ENCODE measurements at regions not wholly inside any gene's neighbourhood (a gene's known extent, or its start where the extent isn't known, plus 50 kb on each side); places are given as distances from the start of the nearest gene placed in this dataset.

- no peak for ATAC-seq
- H3K4me1 Mint-ChIP-seq, result no peaks in the 10 kb centered on the region
Observed at GRCh38 chr21:19704832-19705231, 1293.4 kb upstream of the NCAM2 start.

GRCh38 chr21:19712441-19712840, 1285.8 kb upstream of the NCAM2 start:
- Mint-ChIP-seq H3K27ac (no peak overlapping the region), H3K4me3 (no peak overlapping the region), H3K4me1 (no peaks in the 10 kb centered on the region), H3K27me3 (no peaks in the 10 kb centered on the region), H3K36me3 (ENCODE audit: low read depth) (no peaks in the 10 kb centered on the region), H3K9me3 (peaks cover 32% of the 10 kb centered on the region)
- DNase-seq, result no peak
- ATAC-seq, result no peak

More at GRCh38 chr21:19704832-19705231, 1293.4 kb upstream of the NCAM2 start:
- Mint-ChIP-seq H3K36me3 (ENCODE audit: low read depth) (no peaks in the 10 kb centered on the region), H3K27me3 (no peaks in the 10 kb centered on the region), H3K9me3 (peaks cover 24% of the 10 kb centered on the region), H3K27ac (no peak overlapping the region), H3K4me3 (no peak overlapping the region)
- no peak for DNase-seq

DNA sequence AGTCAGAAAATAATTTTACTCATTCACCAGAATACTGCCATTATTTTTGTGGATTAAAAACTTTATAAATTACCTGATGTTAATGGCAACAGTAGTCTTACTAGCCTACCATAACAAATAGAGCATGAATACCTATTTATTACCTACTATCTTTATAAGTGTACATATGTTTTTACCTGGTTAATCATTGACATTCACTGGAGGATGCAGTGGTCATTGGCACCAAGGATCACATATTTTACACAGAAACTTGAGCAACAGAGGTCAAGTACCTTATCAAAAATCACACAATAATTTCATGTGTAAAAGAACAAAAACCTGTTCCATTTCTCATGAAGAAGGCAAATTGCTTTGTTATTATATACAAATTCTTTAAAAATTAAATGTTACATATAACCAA, 1284.9 kb upstream of the NCAM2 start:
- DNase-seq (no peak), ATAC-seq (no peak)
- Mint-ChIP-seq H3K9me3 (peaks cover 32% of the 10 kb centered on the region), H3K4me3 (no peak overlapping the region), H3K27ac (no peak overlapping the region), H3K4me1 (no peaks in the 10 kb centered on the region), H3K36me3 (ENCODE audit: low read depth) (no peaks in the 10 kb centered on the region), H3K27me3 (no peaks in the 10 kb centered on the region)

GRCh38 chr21:19724081-19724480, 1274.1 kb upstream of the NCAM2 start:
- Mint-ChIP-seq H3K27ac (no peak overlapping the region), H3K27me3 (no peaks in the 10 kb centered on the region), H3K4me3 (no peak overlapping the region), H3K4me1 (no peaks in the 10 kb centered on the region), H3K36me3 (ENCODE audit: low read depth) (no peaks in the 10 kb centered on the region), H3K9me3 (peaks cover 4% of the 10 kb centered on the region)
- ATAC-seq (no peak), DNase-seq (no peak)

- no peaks in the 10 kb centered on the region for H3K36me3 Mint-ChIP-seq (ENCODE audit: low read depth)
- H3K27me3 Mint-ChIP-seq, result no peaks in the 10 kb centered on the region
- ATAC-seq (no peak), DNase-seq (no peak)
- H3K9me3 Mint-ChIP-seq, result peaks cover 8% of the 10 kb centered on the region
- H3K4me1 Mint-ChIP-seq, result no peaks in the 10 kb centered on the region
- H3K4me3 Mint-ChIP-seq, result no peak overlapping the region
- no peak overlapping the region for H3K27ac Mint-ChIP-seq
Observed at GRCh38 chr21:19731251-19731650, 1267.0 kb upstream of the NCAM2 start.

GRCh38 chr21:19759836-19760235, 1238.4 kb upstream of the NCAM2 start:
- DNase-seq (no peak), ATAC-seq (no peak)
- Mint-ChIP-seq H3K36me3 (ENCODE audit: low read depth) (no peaks in the 10 kb centered on the region), H3K9me3 (peaks cover 7% of the 10 kb centered on the region), H3K4me3 (no peak overlapping the region), H3K27ac (no peak overlapping the region), H3K4me1 (no peaks in the 10 kb centered on the region), H3K27me3 (no peaks in the 10 kb centered on the region)

- DNase-seq (no peak), ATAC-seq (no peak)
- H3K4me3 Mint-ChIP-seq, result no peak overlapping the region
- H3K9me3 Mint-ChIP-seq, result peaks cover 16% of the 10 kb centered on the region
- no peaks in the 10 kb centered on the region for H3K4me1 Mint-ChIP-seq
- H3K27ac Mint-ChIP-seq, result no peak overlapping the region
- H3K36me3 Mint-ChIP-seq (ENCODE audit: low read depth), result no peaks in the 10 kb centered on the region
- no peaks in the 10 kb centered on the region for H3K27me3 Mint-ChIP-seq
Observed at GRCh38 chr21:19767546-19767945, 1230.7 kb upstream of the NCAM2 start.

DNA sequence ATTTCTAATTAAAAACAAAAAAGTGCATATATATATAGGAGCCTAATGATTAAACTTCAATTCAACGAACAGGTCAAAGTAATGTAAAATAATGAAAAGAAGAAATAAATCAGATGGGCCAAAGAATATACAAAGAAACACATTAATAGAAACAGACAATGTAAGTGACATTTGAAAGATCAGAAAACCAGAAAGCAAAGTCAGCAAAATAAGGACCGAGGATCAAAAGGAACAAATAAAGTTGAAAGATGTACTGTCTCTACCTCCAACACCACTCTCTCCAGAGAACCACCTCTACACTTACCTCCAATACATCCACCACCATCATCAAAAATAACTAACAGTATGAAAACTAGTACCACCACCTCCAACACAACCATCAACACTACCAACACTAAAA, 1226.3 kb upstream of the NCAM2 start:
- Mint-ChIP-seq H3K4me1 (no peaks in the 10 kb centered on the region), H3K27me3 (no peaks in the 10 kb centered on the region), H3K36me3 (ENCODE audit: low read depth) (no peaks in the 10 kb centered on the region), H3K9me3 (peaks cover 13% of the 10 kb centered on the region), H3K4me3 (no peak overlapping the region), H3K27ac (no peak overlapping the region)
- ATAC-seq (no peak), DNase-seq (no peak)

DNA sequence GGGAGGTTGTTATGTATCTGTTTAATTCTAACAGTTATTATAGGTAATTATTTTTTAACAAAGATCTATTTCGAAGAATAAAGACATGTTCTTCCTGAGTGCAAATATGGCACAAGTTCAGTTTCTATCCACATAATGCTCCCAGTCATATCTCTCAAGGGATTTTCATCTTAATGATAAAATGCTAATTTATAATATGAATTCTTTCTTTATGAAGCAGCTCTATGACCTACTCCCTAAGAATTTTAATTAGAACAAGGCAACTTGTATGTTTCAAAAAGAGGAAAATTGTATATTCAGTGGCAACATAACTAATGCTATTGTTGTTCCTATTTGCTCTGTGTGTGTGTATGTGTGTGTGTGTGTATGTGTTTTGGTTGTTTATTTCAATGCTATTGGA, 1222.1 kb upstream of the NCAM2 start:
- Mint-ChIP-seq H3K27me3 (no peaks in the 10 kb centered on the region), H3K36me3 (ENCODE audit: low read depth) (no peaks in the 10 kb centered on the region), H3K4me1 (no peaks in the 10 kb centered on the region), H3K9me3 (peaks cover 27% of the 10 kb centered on the region), H3K4me3 (no peak overlapping the region), H3K27ac (no peak overlapping the region)
- no peak for ATAC-seq
- no peak for DNase-seq

DNA sequence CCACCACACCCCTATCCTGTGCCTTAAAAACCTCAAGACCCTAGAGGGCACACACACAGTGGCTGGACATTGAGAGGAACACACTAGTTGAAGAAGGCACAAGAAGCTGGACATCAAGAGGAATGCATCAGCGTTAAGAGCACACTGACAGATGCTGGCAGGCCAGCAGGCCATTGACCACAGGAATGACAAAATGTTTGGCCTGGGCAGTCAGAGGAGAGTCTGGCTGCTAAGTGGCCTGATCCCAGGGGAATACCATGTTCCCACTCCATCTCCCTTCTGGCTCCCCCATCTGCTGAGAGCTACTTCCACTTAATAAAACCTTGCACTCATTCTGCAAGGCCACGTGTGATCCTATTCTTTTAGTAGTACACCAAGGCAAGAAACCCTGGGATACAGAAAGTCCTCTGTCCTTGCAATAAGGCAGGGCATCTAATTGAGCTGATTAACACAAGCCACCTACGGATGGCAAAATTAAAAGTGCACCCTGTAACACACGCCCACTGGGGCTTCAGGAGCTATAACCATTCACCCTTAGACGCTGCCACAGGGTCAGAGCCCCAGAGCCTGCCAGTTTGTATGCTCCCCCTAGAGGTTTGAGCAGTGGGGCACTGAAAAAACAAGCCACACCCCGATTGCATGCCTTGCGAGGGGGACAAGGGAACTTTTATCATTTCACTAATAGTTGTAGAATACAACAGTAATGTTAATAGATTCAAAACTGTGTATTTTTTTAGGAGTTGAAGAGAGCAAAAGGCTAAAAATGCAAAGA, 1216.1 kb upstream of the NCAM2 start:
- Mint-ChIP-seq H3K4me1 (no peaks in the 10 kb centered on the region), H3K36me3 (ENCODE audit: low read depth) (no peaks in the 10 kb centered on the region), H3K27me3 (no peaks in the 10 kb centered on the region), H3K4me3 (no peak overlapping the region), H3K9me3 (peaks cover 18% of the 10 kb centered on the region), H3K27ac (no peak overlapping the region)
- no peak for DNase-seq
- no peak for ATAC-seq

DNA sequence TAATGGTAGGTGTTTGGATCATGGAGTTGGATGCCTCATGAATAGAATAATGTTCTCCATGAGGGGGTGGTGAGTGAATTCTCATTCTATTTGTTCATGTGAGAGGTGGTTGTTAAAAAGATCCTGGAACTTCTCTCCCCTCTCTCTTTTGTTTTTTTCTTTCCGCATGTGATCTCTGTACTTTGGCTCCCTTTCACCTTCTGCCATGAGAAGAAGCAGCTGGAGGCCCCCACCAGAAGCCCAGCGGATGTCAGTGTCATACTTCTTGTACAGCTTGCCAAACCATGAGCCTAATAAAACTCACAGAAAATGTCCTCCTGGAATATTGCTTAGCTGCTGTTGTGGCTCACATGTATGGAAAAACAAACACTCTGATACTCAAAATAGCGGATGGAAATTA, 1212.3 kb upstream of the NCAM2 start:
- Mint-ChIP-seq H3K27ac (no peak overlapping the region), H3K36me3 (ENCODE audit: low read depth) (no peaks in the 10 kb centered on the region), H3K4me3 (no peak overlapping the region), H3K4me1 (no peaks in the 10 kb centered on the region), H3K27me3 (no peaks in the 10 kb centered on the region), H3K9me3 (no peaks in the 10 kb centered on the region)
- DNase-seq (no peak), ATAC-seq (no peak)

DNA sequence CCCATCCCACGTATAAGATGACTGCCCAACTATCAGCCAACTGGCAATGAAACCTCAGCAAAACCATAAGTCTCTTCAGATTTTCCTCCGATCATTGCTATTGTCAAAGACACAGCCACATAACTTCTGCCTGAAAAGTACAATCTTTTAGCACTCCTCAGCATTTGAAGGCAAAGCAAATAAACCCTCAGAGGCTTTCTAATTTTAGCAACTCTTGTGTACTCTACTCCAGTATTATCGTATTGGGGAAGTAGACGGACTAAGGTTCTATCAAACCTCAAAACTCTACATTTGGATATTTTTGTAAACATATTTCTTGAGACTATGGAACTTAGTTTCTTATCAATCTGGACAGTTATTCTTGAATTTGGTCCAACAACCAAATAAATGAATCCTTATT, 1206.2 kb upstream of the NCAM2 start:
- Mint-ChIP-seq H3K4me3 (no peak overlapping the region), H3K9me3 (peaks cover 12% of the 10 kb centered on the region), H3K27ac (no peak overlapping the region), H3K4me1 (no peaks in the 10 kb centered on the region), H3K27me3 (no peaks in the 10 kb centered on the region), H3K36me3 (ENCODE audit: low read depth) (no peaks in the 10 kb centered on the region)
- no peak for ATAC-seq
- no peak for DNase-seq

DNA sequence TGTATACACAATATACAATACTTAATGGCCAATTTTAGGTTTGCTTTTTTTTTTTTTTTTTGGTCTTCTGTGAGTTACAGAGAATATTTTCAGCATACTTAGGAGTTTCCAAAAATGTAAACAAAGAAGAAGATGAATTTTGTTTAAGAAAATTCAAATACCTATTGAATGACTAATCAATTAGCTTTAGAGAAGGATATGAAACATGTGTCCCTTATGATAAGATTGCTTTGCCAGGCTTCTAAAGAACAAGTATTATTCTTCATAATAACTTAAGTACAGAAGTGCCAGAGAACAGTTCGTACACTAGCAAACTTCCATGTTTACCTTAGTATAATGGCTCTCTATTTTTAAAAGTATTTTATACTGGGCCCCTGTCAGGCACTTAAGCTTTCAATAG, 1191.0 kb upstream of the NCAM2 start:
- peaks cover 8% of the 10 kb centered on the region for H3K9me3 Mint-ChIP-seq
- H3K27ac Mint-ChIP-seq, result no peak overlapping the region

GRCh38 chr21:19810779-19811178, 1187.4 kb upstream of the NCAM2 start:
- DNase-seq, result no peak
- no peaks in the 10 kb centered on the region for H3K36me3 Mint-ChIP-seq (ENCODE audit: low read depth)
- no peak overlapping the region for H3K4me3 Mint-ChIP-seq
- no peak for ATAC-seq
- peaks cover 20% of the 10 kb centered on the region for H3K9me3 Mint-ChIP-seq
- no peak overlapping the region for H3K27ac Mint-ChIP-seq
- H3K27me3 Mint-ChIP-seq, result no peaks in the 10 kb centered on the region
- no peaks in the 10 kb centered on the region for H3K4me1 Mint-ChIP-seq

More for the DNA sequence above, 1191.0 kb upstream of the NCAM2 start:
- no peak for ATAC-seq
- H3K4me3 Mint-ChIP-seq, result no peak overlapping the region
- H3K27me3 Mint-ChIP-seq, result no peaks in the 10 kb centered on the region
- DNase-seq, result no peak
- H3K4me1 Mint-ChIP-seq, result no peaks in the 10 kb centered on the region
- no peaks in the 10 kb centered on the region for H3K36me3 Mint-ChIP-seq (ENCODE audit: low read depth)

DNA sequence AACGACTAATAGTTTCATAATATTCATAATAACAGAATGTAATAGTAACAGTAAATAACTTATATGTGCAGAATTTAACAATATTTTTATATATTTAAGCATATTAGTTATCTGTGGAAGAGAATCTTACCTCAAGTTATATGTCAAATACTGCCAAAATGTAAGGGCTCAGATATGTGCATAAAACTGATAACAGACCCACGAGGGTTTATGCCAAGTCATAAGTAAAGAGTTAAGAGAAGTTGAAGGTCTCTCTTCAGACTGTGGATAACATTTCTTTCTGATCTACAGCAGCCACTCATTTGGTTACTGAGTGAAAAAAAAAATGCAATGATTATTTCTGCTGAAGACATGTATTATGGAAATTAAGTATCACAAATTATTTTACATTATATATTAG, 1167.8 kb upstream of the NCAM2 start:
- H3K4me3 Mint-ChIP-seq, result no peak overlapping the region
- peaks cover 18% of the 10 kb centered on the region for H3K9me3 Mint-ChIP-seq
- no peaks in the 10 kb centered on the region for H3K36me3 Mint-ChIP-seq (ENCODE audit: low read depth)
- H3K27ac Mint-ChIP-seq, result no peak overlapping the region
- no peak for DNase-seq
- no peak for ATAC-seq
- no peaks in the 10 kb centered on the region for H3K4me1 Mint-ChIP-seq
- no peaks in the 10 kb centered on the region for H3K27me3 Mint-ChIP-seq

DNA sequence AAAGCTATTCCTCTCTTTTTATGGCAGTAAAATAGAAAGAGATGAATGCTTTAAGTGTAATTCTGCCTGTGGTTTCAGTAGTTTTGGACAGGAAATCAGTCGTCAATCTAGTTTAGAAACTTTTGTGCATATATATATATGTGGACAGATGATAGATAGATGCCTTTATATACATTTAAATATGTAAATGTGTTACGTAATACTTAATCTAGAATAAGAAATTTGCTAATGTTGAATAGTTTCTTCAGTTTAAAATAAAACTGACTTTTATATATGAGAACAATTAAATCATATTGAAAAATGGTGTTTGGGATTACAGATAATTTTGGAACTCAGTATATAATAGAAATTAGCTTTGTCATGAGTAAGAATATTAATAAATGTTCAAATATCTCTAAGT, 1165.7 kb upstream of the NCAM2 start:
- peaks cover 18% of the 10 kb centered on the region for H3K9me3 Mint-ChIP-seq
- no peaks in the 10 kb centered on the region for H3K27me3 Mint-ChIP-seq
- ATAC-seq, result no peak
- DNase-seq, result no peak
- H3K36me3 Mint-ChIP-seq (ENCODE audit: low read depth), result no peaks in the 10 kb centered on the region
- H3K4me1 Mint-ChIP-seq, result no peaks in the 10 kb centered on the region
- no peak overlapping the region for H3K27ac Mint-ChIP-seq
- H3K4me3 Mint-ChIP-seq, result no peak overlapping the region
